ENCODE measurements at regions not wholly inside any gene's neighbourhood (a gene's known extent, or its start where the extent isn't known, plus 50 kb on each side); places are given as distances from the start of the nearest gene placed in this dataset.
A peak's percentile ranks its signal among the peaks of the same experiment; 100 is the strongest.

DNA sequence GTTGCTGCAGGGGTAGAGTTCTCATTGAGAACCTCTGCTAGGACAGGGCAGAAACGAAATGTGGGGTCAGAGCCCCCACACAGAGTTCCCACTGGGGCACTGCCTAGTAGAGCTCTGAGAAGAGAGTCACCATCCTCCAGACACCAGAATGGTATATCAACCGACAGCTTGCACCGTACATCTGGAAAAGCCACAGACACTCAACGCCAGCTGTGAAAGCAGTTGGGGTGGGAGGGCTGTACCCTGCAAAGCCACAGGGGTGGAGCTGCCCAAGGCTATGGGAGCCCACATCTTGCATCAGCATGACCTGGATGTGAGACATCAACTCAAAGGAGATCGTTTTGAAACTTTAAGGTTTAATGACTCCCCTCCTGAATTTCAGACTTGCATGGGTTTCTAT lies 284.0 kb upstream of the DEPDC1 start:
- TF ChIP-seq ZFX (IDR thresholded peaks at IDR 0.05; ENCODE audit: borderline replicate concordance), result no peak
- TF ChIP-seq, protein P1, sequence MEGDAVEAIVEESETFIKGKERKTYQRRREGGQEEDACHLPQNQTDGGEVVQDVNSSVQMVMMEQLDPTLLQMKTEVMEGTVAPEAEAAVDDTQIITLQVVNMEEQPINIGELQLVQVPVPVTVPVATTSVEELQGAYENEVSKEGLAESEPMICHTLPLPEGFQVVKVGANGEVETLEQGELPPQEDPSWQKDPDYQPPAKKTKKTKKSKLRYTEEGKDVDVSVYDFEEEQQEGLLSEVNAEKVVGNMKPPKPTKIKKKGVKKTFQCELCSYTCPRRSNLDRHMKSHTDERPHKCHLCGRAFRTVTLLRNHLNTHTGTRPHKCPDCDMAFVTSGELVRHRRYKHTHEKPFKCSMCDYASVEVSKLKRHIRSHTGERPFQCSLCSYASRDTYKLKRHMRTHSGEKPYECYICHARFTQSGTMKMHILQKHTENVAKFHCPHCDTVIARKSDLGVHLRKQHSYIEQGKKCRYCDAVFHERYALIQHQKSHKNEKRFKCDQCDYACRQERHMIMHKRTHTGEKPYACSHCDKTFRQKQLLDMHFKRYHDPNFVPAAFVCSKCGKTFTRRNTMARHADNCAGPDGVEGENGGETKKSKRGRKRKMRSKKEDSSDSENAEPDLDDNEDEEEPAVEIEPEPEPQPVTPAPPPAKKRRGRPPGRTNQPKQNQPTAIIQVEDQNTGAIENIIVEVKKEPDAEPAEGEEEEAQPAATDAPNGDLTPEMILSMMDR (IDR thresholded peaks at IDR 0.05), result no peak

DNA sequence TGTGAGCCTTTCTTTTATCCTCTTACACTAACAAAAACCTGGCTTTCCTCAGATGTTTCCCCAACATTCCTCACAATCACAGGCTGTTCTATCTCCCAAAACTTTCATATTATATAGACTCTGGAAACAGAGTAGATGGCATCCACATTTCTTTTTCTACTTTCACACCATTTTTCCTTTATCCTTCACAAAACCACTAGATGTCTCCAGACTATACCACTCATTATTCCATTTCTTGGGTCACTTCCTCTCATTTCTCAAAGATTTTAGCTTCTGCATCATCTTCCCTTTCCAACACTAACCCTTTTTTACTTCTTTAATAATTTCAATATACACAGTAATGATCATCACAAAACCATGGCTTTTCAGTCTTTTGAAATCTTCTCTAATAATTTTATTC lies 286.0 kb upstream of the DEPDC1 start:
- no peak for TF ChIP-seq ZFX (IDR thresholded peaks at IDR 0.05; ENCODE audit: borderline replicate concordance)
- TF ChIP-seq, protein P1 (IDR thresholded peaks at IDR 0.05), result no peak

More for the DNA sequence above, 284.0 kb upstream of the DEPDC1 start:
- no peak overlapping the region for H3K27ac ChIP-seq

DNA sequence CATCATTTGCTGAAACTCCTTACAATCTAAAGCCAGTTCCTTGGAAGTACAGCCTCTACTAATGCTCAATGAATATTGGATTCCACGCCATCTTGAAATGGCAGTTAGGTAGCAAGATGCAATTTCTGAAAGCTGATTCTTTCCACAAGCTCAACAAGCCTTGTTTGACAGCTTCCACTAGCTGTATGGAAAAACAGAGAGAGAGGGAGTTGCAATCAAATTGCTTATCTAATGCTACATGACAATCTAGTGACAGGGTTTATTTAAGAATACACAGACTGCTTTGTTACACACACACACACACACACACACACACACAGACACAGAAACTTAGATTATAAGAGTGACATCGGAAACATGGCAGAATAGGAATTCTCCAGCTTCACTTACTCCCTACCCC lies 288.4 kb upstream of the DEPDC1 start:
- no peak for TF ChIP-seq ZFX (IDR thresholded peaks at IDR 0.05; ENCODE audit: borderline replicate concordance)
- TF ChIP-seq, protein P1 (IDR thresholded peaks at IDR 0.05), result no peak
- H3K27ac ChIP-seq, result no peak overlapping the region

More for the DNA sequence above, 286.0 kb upstream of the DEPDC1 start:
- no peak overlapping the region for H3K27ac ChIP-seq

DNA sequence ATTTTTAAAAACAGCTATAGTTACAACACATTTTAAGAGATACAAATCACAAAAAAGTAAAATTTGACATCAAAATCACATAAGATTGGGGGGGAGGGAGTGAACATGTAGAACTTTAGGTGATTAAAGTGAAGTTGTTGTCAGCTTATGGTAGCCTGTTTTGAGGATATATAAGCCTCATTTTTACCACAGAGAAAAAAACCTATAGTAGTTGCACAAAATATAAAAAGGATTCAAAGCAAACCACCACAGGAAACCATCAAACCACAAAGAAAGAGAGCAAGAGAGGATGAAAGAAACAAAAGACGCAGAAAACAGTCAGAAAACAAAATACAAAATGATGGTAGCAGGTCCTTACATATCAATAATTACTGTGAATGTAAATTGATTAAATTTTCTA lies 291.9 kb upstream of the DEPDC1 start:
- no peak overlapping the region for H3K27ac ChIP-seq
- no peak for TF ChIP-seq ZFX (IDR thresholded peaks at IDR 0.05; ENCODE audit: borderline replicate concordance)
- TF ChIP-seq, protein P1 (IDR thresholded peaks at IDR 0.05), result no peak

- TF ChIP-seq ZFX (IDR thresholded peaks at IDR 0.05; ENCODE audit: borderline replicate concordance), result no peak
- TF ChIP-seq, protein P1 (IDR thresholded peaks at IDR 0.05), result peak; percentile 15; the same call in 1 of the 2 replicates
Measured at GRCh38 chr1:68791800-68792199, 294.9 kb upstream of the DEPDC1 start.

DNA sequence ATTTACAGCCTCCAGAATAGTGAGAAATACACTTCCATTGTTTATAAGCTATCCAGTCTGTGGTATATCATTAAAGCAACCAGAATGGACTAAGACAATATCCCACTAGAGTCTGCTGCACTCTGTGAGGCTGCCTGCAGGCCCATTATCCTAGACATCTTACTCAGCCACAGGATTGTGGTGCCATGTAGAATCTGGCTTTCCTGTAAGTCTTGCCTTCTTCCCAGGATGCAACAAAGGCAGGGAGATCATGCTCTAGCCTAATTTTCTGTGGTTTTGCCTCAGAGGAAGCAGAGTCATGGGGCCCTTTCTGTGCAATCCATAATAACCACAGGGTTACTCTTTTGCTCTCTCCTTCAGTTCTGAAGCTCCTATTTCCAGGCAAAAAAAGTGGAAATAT lies 299.1 kb upstream of the DEPDC1 start:
- H3K27ac ChIP-seq, result no peak overlapping the region
- TF ChIP-seq ZFX (IDR thresholded peaks at IDR 0.05; ENCODE audit: borderline replicate concordance), result no peak
- TF ChIP-seq, protein P1 (IDR thresholded peaks at IDR 0.05), result no peak

More at GRCh38 chr1:68791800-68792199, 294.9 kb upstream of the DEPDC1 start:
- no peak overlapping the region for H3K27ac ChIP-seq

GRCh38 chr1:68796888-68797287 lies 300.0 kb upstream of the DEPDC1 start:
- TF ChIP-seq, protein P1 (IDR thresholded peaks at IDR 0.05), result no peak
- TF ChIP-seq ZFX (IDR thresholded peaks at IDR 0.05; ENCODE audit: borderline replicate concordance), result no peak
- no peak overlapping the region for H3K27ac ChIP-seq

Data from 22Rv1 (cell line).